ENCODE measurements at regions not wholly inside any gene's neighbourhood (a gene's known extent, or its start where the extent isn't known, plus 50 kb on each side); places are given as distances from the start of the nearest gene placed in this dataset.

DNA sequence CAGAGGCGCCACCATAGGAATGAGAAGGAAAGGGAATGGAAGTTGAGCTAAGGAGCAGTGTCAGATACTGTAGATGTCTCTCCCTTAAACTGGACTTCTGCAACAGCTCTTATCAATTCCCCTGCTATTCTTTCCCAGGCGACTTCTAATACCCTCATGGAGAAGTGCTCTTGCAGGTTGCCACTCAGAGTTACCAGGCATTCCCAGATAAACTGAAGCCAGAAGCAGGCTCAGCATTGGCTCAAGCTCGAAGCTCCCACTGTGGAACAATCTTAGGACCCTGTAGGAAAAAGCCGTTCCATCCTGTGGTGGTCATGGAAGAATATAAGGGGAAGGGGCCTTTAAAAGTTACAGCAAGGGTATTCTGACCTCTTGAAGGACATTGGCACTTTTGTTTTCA, 208.7 kb upstream of the PLET1 start:
- Mint-ChIP-seq H3K36me3 (ENCODE audit: low read depth) (no peaks in the 10 kb centered on the region), H3K4me1 (peaks cover 7% of the 10 kb centered on the region), H3K9me3 (no peaks in the 10 kb centered on the region), H3K4me3 (no peak overlapping the region), H3K27ac (ENCODE audit: unreplicated experiment) (no peak overlapping the region), H3K27me3 (ENCODE audit: low read depth) (no peaks in the 10 kb centered on the region)
- no peak for DNase-seq (ENCODE audit: low read depth, low spot score)
- no peak for TF ChIP-seq CTCF (conservative IDR thresholded peaks at IDR 0.05)

GRCh38 chr11:112470355-112470754, 209.7 kb upstream of the PLET1 start:
- Mint-ChIP-seq H3K27ac (ENCODE audit: unreplicated experiment) (no peak overlapping the region), H3K27me3 (ENCODE audit: low read depth) (no peaks in the 10 kb centered on the region), H3K36me3 (ENCODE audit: low read depth) (no peaks in the 10 kb centered on the region), H3K4me1 (peaks cover 3% of the 10 kb centered on the region), H3K4me3 (no peak overlapping the region), H3K9me3 (no peaks in the 10 kb centered on the region)
- no peak for TF ChIP-seq CTCF (conservative IDR thresholded peaks at IDR 0.05)
- DNase-seq (ENCODE audit: low read depth, low spot score) = no peak

DNA sequence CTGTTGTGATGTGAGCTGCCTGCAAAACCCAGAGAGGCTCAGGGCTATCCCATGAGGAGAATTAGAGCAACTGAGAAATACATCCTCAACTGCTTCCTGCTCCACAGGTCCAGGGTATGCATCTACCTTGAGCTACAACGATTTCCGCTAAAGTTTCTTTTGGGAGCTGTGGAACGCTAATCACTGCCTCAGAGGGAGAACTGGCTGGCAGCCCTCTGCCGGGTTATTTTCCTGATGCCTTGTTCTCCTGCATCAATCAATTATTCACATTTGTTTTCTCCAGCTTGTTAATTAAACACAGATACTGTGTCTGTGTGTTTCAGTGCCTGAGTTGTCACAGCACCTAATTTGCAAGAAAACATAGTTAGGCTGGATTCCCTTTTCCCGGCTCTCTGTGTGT, 211.1 kb upstream of the PLET1 start:
- no peak overlapping the region for H3K4me3 Mint-ChIP-seq
- H3K9me3 Mint-ChIP-seq = no peaks in the 10 kb centered on the region
- H3K27me3 Mint-ChIP-seq (ENCODE audit: low read depth) = peaks cover 4% of the 10 kb centered on the region
- DNase-seq (ENCODE audit: low read depth, low spot score) = no peak
- H3K36me3 Mint-ChIP-seq (ENCODE audit: low read depth) = no peaks in the 10 kb centered on the region
- no peak overlapping the region for H3K27ac Mint-ChIP-seq (ENCODE audit: unreplicated experiment)
- H3K4me1 Mint-ChIP-seq = no peaks in the 10 kb centered on the region
- no peak for TF ChIP-seq CTCF (conservative IDR thresholded peaks at IDR 0.05)

- H3K27ac Mint-ChIP-seq (ENCODE audit: unreplicated experiment) = no peak overlapping the region
- TF ChIP-seq CTCF (conservative IDR thresholded peaks at IDR 0.05) = no peak
- no peak overlapping the region for H3K4me3 Mint-ChIP-seq
- H3K36me3 Mint-ChIP-seq (ENCODE audit: low read depth) = no peaks in the 10 kb centered on the region
- DNase-seq (ENCODE audit: low read depth, low spot score) = no peak
- H3K4me1 Mint-ChIP-seq = no peaks in the 10 kb centered on the region
- peaks cover 4% of the 10 kb centered on the region for H3K27me3 Mint-ChIP-seq (ENCODE audit: low read depth)
- H3K9me3 Mint-ChIP-seq = no peaks in the 10 kb centered on the region
Measured at GRCh38 chr11:112477152-112477551, 216.5 kb upstream of the PLET1 start.

DNA sequence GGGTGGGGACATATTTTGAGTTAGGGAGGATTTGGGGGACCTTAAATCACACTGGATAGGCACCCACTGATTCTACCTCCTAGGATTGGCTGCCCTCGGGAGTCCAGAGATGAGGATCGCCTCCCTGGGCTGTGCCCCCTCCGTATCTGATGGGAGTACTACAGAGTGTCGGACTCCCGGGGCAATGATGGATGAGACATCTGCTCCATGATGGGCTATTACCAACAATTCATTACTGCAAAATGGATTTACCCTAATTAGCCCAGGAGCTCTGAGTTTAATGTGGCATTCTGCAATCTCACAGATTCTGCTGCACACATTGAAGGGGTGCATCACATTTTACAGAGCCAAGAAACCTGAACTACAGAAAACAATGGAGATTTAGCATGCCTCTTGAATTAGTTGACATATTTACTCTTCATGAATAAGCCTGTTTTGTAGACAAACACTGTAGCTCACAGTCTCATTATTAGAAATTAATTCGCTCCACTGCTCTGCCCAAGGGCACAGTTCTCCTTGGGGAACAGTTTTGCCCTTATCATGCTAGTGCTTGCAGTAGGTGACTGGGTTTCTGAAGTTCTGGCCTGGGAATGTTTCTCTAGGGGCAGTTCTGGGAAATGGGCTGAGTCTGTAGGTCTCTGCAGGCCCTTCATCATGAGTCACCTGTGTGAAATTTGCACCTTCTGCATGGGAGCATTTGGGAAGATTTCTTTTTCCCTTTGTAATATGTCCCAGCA, 217.1 kb upstream of the PLET1 start:
- H3K4me1 Mint-ChIP-seq = no peaks in the 10 kb centered on the region
- no peaks in the 10 kb centered on the region for H3K9me3 Mint-ChIP-seq
- no peak for TF ChIP-seq CTCF (conservative IDR thresholded peaks at IDR 0.05)
- no peaks in the 10 kb centered on the region for H3K36me3 Mint-ChIP-seq (ENCODE audit: low read depth)
- DNase-seq (ENCODE audit: low read depth, low spot score) = no peak
- H3K27me3 Mint-ChIP-seq (ENCODE audit: low read depth) = peaks cover 4% of the 10 kb centered on the region
- no peak overlapping the region for H3K4me3 Mint-ChIP-seq
- H3K27ac Mint-ChIP-seq (ENCODE audit: unreplicated experiment) = no peak overlapping the region

Measured in neural crest cell (in vitro differentiated cells).